ENCODE measurements at regions not wholly inside any gene's neighbourhood (a gene's known extent, or its start where the extent isn't known, plus 50 kb on each side); places are given as distances from the start of the nearest gene placed in this dataset.

- 51% methylated on average over 4 of the region's 4 CpGs for WGBS
- no peak overlapping the region for H3K27ac ChIP-seq (ENCODE audit: low read depth in 1 of 2, low read length in 2 of 2)
- H3K36me3 ChIP-seq (ENCODE audit: control insufficient read depth in 4 of 4, insufficient read depth in 3 of 4, low read depth in 1 of 4, low read length in 3 of 4), result no peaks in the 10 kb centered on the region
- no peaks in the 10 kb centered on the region for H3K27me3 ChIP-seq (ENCODE audit: control insufficient read depth in 4 of 4, insufficient read depth in 4 of 4, low read length in 3 of 4)
- no peak overlapping the region for H3K4me3 ChIP-seq (ENCODE audit: low read depth in 1 of 3, low read length in 3 of 3)
- no peak overlapping the region for H3K9ac ChIP-seq (ENCODE audit: low read depth in 1 of 2, low read length in 2 of 2)
- H3K9me3 ChIP-seq (ENCODE audit: control insufficient read depth in 4 of 4, low read length in 3 of 4), result no peaks in the 10 kb centered on the region
- DNase-seq (ENCODE audit: low spot score), result no peak
- TF ChIP-seq RAD21 (IDR thresholded peaks at IDR 0.05) (no peak), NR2F2 (IDR thresholded peaks at IDR 0.05) (no peak), EGR1 (IDR thresholded peaks at IDR 0.05; ENCODE audit: low read depth in 2 of 2) (no peak), HNF4A (conservative IDR thresholded peaks at IDR 0.05) (no peak), HNF4G (IDR thresholded peaks at IDR 0.05) (no peak), JUND (IDR thresholded peaks at IDR 0.05) (no peak)
- no peaks in the 10 kb centered on the region for H3K4me1 ChIP-seq (ENCODE audit: control insufficient read depth in 4 of 4, insufficient read depth in 4 of 4, low read length in 3 of 4)
Observed at GRCh38 chr9:16976427-16976826, 106.0 kb upstream of the BNC2 start.

GRCh38 chr9:16974436-16974835, 104.0 kb upstream of the BNC2 start:
- 75% methylated on average over 5 of the region's 5 CpGs for WGBS
- no peak for DNase-seq (ENCODE audit: low spot score)
- TF ChIP-seq ZBTB33 (IDR thresholded peaks at IDR 0.05) (no peak), JUND (IDR thresholded peaks at IDR 0.05) (no peak), GABPA (IDR thresholded peaks at IDR 0.05 in 1 of 2, conservative IDR thresholded peaks at IDR 0.05 in 1 of 2) (no peak), HNF4A (conservative IDR thresholded peaks at IDR 0.05) (no peak), FOXA2 (IDR thresholded peaks at IDR 0.05) (no peak), SP1 (IDR thresholded peaks at IDR 0.05) (no peak), HNF4G (IDR thresholded peaks at IDR 0.05) (no peak)
- TF ChIP-seq, protein P1, sequence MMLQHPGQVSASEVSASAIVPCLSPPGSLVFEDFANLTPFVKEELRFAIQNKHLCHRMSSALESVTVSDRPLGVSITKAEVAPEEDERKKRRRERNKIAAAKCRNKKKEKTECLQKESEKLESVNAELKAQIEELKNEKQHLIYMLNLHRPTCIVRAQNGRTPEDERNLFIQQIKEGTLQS (IDR thresholded peaks at IDR 0.05), result no peak

DNA sequence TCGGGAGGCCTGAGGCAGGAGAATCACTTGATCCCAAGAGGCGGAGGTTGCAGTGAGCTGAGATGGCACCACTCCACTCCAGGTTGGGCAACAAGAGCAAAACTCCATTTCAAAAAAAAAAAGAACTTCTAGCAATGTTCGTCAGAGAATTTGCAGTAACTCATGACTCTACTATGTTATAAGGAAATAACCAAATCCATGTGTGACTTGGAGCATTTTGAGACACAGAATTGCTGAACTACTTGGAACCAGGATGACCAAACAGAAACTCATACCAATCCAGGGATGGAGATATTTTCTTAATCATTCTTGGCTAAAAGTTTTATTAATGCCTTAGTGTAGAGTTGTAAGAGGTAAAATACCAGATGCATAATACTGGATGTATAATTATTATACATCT, 99.9 kb upstream of the BNC2 start:
- Histone ChIP-seq H3K4me3 (ENCODE audit: low read depth in 1 of 3, low read length in 3 of 3) (no peak overlapping the region), H3K27ac (ENCODE audit: low read depth in 1 of 2, low read length in 2 of 2) (no peak overlapping the region), H3K36me3 (ENCODE audit: control insufficient read depth in 4 of 4, insufficient read depth in 3 of 4, low read depth in 1 of 4, low read length in 3 of 4) (no peaks in the 10 kb centered on the region), H3K27me3 (ENCODE audit: control insufficient read depth in 4 of 4, insufficient read depth in 4 of 4, low read length in 3 of 4) (no peaks in the 10 kb centered on the region), H3K4me1 (ENCODE audit: control insufficient read depth in 4 of 4, insufficient read depth in 4 of 4, low read length in 3 of 4) (no peaks in the 10 kb centered on the region), H3K9ac (ENCODE audit: low read depth in 1 of 2, low read length in 2 of 2) (no peak overlapping the region), H3K9me3 (ENCODE audit: control insufficient read depth in 4 of 4, low read length in 3 of 4) (no peaks in the 10 kb centered on the region)
- 87% methylated on average over 3 of the region's 3 CpGs for WGBS
- no peak for DNase-seq (ENCODE audit: low spot score)
- TF ChIP-seq NR2F2 (IDR thresholded peaks at IDR 0.05) (no peak), CTCF (IDR thresholded peaks at IDR 0.05; ENCODE audit: low read depth, low read length, missing input control) (no peak), GABPA (IDR thresholded peaks at IDR 0.05 in 1 of 2, conservative IDR thresholded peaks at IDR 0.05 in 1 of 2) (no peak)

More at GRCh38 chr9:16974436-16974835, 104.0 kb upstream of the BNC2 start:
- Histone ChIP-seq H3K27ac (ENCODE audit: low read depth in 1 of 2, low read length in 2 of 2) (no peak overlapping the region), H3K9me3 (ENCODE audit: control insufficient read depth in 4 of 4, low read length in 3 of 4) (no peaks in the 10 kb centered on the region), H3K36me3 (ENCODE audit: control insufficient read depth in 4 of 4, insufficient read depth in 3 of 4, low read depth in 1 of 4, low read length in 3 of 4) (no peaks in the 10 kb centered on the region), H3K27me3 (ENCODE audit: control insufficient read depth in 4 of 4, insufficient read depth in 4 of 4, low read length in 3 of 4) (no peaks in the 10 kb centered on the region), H3K4me3 (ENCODE audit: low read depth in 1 of 3, low read length in 3 of 3) (no peak overlapping the region), H3K9ac (ENCODE audit: low read depth in 1 of 2, low read length in 2 of 2) (no peak overlapping the region), H3K4me1 (ENCODE audit: control insufficient read depth in 4 of 4, insufficient read depth in 4 of 4, low read length in 3 of 4) (no peaks in the 10 kb centered on the region)
